ENCODE measurements at regions not wholly inside any gene's neighbourhood (a gene's known extent, or its start where the extent isn't known, plus 50 kb on each side); places are given as distances from the start of the nearest gene placed in this dataset.

DNA sequence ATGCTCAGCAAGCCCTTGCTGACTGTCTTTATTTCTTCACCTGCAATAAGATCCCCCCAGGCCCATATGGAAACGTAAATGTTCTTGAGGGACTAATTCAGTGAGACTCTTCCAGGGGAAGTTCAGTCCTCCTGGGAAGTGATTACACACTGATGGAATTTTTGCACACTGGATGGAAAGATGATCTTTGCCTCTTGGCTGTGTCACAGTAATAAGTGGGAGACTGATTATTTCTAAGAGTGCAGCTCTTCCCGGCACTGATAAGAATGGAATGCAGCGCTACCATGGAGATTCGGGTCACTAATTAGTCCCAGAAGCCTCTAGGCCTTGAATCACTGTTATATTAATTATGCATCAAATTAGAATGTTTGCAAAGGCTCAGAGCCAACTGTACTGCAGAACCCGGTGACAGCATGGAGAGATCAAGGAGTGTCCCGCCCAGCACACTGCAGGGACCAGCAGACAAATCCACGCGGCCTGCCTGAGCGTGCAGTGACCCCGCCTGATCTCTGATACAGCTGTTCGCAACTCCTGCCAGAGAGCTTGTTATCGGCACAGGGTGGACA, 178.3 kb downstream of the SNX19 start:
- peaks cover 3% of the 10 kb centered on the region; the same call in 1 of the 2 replicates for H3K4me1 ChIP-seq (ENCODE audit: insufficient read depth, low read length)
- no peak overlapping the region for H2BK15ac ChIP-seq (ENCODE audit: low read depth, low read length)
- H2BK20ac ChIP-seq (ENCODE audit: low read depth, low read length, poor library complexity, severe bottlenecking), result no peak overlapping the region
- H3K79me1 ChIP-seq (ENCODE audit: insufficient read depth, low read depth, low read length, poor library complexity, severe bottlenecking), result no peaks in the 10 kb centered on the region
- H3K36me3 Mint-ChIP-seq (ENCODE audit: insufficient read depth in 1 of 3, low read depth in 3 of 3), result peaks cover 3 to 18% (median 14%) of the 10 kb centered on the region in 3 experiments
- DNase-seq, result no peak
- H3K18ac ChIP-seq (ENCODE audit: insufficient read length, low read depth, low read length), result no peak overlapping the region
- H4K91ac ChIP-seq (ENCODE audit: insufficient read length, low read depth, low read length), result no peak overlapping the region
- no peak overlapping the region for H2AFZ ChIP-seq (ENCODE audit: low read length)
- no peak overlapping the region for H3K27ac Mint-ChIP-seq
- H3K9me3 ChIP-seq (ENCODE audit: control insufficient read depth, low read depth, low read length), result no peaks in the 10 kb centered on the region
- no peaks in the 10 kb centered on the region for H3K79me2 ChIP-seq (ENCODE audit: insufficient read depth, low read length)
- no peak overlapping the region for H3K4me2 ChIP-seq (ENCODE audit: insufficient read depth, insufficient read length, low read length)
- no peak overlapping the region for H2AK5ac ChIP-seq (ENCODE audit: insufficient read length, low read length)
- TF ChIP-seq CTCF (conservative IDR thresholded peaks at IDR 0.05), result no peak
- no peak overlapping the region for H2BK5ac ChIP-seq (ENCODE audit: insufficient read length, low read length)
- H3K27ac ChIP-seq (ENCODE audit: insufficient read length, low read depth, low read length), result no peak overlapping the region
- peaks cover 1% of the 10 kb centered on the region; the same call in 1 of the 2 replicates for H3K27me3 Mint-ChIP-seq (ENCODE audit: low read depth)
- no peak overlapping the region for H4K5ac ChIP-seq (ENCODE audit: insufficient read length, low read depth, low read length)
- no peak overlapping the region for H3K23ac ChIP-seq (ENCODE audit: insufficient read length, low read depth, low read length)
- no peaks in the 10 kb centered on the region for H4K20me1 ChIP-seq (ENCODE audit: control insufficient read depth, insufficient read depth, insufficient read length)
- no peak overlapping the region for H3K4me3 Mint-ChIP-seq
- H4K8ac ChIP-seq (replicated peaks; ENCODE audit: insufficient read length, low read depth, low read length), result no peak overlapping the region
- no peak overlapping the region for H3T11ph ChIP-seq (ENCODE audit: low read length)
- H2BK12ac ChIP-seq (ENCODE audit: insufficient read length, low read depth, low read length), result no peak overlapping the region
- no CpG with 5 or more reads among the region's 12 CpGs for WGBS (ENCODE audit: extremely low coverage, insufficient read length, low lambda C conversion rate)
- H3K23me2 ChIP-seq (ENCODE audit: insufficient read length, low read depth, low read length, poor library complexity, severe bottlenecking), result no peaks in the 10 kb centered on the region
- H2BK120ac ChIP-seq (ENCODE audit: low read depth, low read length, poor library complexity, severe bottlenecking), result no peak overlapping the region
- H3K9ac ChIP-seq (ENCODE audit: extremely low read depth, insufficient read length, low read length), result no peak overlapping the region
- H3K14ac ChIP-seq (ENCODE audit: insufficient read depth, low read length), result no peak overlapping the region
- H3K4me1 Mint-ChIP-seq, result peaks cover 12 to 14% of the 10 kb centered on the region in 2 experiments
- no peak overlapping the region for H3K56ac ChIP-seq (ENCODE audit: insufficient read length, low read depth, low read length)
- H3K27me3 ChIP-seq (ENCODE audit: insufficient read depth, low read length), result no peaks in the 10 kb centered on the region
- H3K4ac ChIP-seq (ENCODE audit: low read depth, low read length), result no peak overlapping the region
- peaks cover 20 to 38% of the 10 kb centered on the region in 2 experiments for H3K9me3 Mint-ChIP-seq

Data from H9 (cell line).